NAMALWA (cell line): ENCODE measurements at regions not wholly inside any gene's neighbourhood (a gene's known extent, or its start where the extent isn't known, plus 50 kb on each side); places are given as distances from the start of the nearest gene placed in this dataset.

Experiments used
- DNase-seq: peaks from one replicate; pipeline ENCODE4 v3.0.0-alpha.2; 2015; ENCODE audit warnings: low spot score

DNA sequence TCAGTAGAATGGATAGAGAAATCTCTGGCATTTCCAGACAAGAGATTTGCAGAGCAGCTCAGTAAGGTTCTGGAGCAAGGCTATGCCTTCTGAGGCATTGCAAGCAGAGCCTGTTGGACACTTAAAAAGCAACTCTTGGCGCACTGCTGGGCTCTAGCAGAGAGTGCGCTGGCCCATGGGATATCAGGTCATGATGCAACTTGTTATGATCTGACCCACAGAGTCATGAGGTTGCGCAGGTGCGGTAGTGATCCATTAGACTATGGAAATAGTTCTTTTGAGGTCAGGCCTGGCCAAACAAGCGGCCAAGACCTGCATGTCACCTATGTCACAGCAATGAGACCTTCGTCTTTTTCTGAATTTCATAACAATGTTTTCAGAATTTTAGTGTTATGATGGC is 168.6 kb downstream of the TMTC3 start:
- DNase-seq: no peak

DNA sequence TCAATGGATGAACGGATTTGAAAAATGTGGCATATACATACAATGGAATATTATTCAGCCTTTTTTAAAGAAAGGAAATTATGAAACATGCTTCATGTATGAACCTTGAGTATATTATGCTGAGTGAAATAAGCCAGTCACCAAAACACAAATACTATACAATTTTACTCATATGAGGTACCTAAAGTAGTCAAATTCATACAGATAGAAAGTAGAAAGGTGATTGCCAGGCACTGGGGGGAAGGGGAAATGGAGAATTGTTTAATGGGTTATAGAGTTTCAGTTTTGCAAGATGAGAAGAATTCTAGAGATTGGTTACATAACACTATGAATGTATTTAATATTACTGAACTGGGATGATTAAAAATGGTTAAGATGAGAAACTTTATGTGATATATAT is 171.4 kb downstream of the TMTC3 start:
- DNase-seq: no peak

DNA sequence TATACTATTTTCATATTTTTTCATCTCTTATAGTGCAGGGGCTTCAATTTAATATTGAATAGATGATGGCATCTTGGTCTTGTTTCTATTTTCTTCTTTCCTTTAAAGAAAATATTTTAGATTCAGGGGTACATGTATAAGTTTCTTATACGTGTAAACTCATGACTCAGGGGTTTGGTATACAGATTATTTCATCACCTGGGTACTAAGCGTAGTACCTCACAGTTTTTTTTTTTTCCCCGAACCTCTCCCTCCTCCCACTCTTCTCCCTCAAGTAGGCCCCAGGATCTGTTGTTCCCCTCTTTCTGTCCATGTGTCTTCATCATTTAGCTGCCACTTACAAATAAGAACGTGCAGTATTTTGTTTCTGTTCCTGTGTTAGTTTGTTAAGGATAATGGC is 172.6 kb downstream of the TMTC3 start:
- no peak for DNase-seq

DNA sequence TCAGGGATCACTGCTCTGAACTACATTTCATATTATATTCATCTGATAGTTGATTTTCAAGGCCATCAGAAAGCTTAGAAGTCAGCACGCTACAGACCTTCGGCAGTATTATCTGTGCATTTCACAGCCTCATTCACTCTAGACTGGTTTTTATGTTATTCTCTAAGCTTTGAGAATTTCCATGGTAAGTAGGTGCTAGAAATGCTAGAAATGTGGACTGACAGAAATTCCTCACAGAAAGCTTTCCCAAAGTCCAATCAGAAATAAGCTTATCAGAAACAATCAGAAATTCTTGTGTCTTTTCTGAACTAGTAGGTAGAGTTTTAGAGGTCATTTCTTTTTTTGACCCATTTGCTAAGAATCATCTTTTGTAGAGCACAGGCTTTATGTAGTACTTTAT is 176.6 kb downstream of the TMTC3 start:
- DNase-seq: no peak

DNA sequence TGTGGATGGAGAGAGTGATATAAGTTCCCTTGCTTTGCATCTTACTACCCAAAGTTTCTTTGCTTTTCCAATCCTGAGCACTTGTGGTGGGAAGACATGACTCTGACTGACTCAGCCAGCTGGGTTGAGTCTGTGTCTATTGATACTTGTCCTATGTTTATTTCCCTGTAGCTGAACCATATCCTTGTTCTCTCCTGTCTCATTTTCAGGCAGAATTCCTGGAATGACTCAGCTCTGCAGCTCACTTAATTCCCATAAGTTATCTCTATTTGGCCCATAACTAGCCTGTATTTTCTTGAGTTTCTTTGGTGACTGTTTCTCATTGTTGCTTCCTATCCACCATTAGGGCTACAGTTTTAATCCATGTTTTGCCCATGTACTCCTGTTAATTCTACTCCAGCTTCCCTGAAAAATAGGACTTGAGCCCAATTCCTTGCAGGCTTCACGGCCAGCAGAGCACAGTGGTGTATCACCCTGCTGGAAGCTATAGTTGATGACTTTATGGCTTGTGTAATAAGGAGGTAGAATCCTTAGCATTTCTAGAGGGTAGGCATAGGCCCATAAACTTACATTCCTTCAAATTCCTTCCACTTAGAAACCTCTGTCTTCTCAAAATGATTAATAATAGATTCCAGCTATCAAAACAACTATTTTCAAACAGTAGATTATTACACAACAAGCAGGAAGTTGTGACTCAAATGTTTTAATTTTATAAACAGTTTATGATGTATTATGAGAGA is 183.1 kb downstream of the TMTC3 start:
- no peak for DNase-seq

DNA sequence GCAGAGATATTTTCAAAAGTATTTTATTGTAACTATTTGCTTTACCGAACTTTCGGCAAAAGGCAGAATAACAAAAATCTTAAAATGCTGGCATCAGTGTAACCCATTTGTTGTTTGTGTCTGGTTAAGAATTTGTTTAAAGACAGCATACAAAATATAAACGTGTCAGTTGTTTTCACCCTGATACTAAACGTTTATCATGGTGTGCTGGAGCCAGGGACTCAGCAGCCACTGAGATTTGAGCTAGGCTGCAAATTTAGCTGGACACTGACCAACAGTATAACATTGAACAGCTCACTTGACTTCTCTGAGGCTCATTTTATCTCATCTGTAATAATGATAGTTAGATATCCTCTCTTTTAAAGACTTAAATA is 183.7 kb downstream of the TMTC3 start:
- DNase-seq: no peak

DNA sequence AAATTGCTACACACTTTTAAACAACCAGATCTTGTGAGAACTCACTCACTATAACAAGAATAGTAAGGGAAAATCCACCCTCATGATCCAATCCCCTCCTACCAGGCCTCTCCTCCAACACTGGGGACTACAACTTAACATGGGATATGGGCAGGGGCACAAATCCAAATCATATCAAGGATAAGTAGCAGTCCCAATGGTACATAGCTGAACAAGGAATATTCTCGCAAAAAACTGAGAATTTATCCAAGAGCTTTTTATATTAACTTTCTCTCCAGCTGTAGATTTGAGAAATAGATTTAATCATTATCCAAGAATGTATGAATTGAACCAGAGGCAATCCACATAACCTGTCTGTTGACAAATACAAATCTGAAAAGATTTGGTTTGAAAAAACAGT is 185.2 kb downstream of the TMTC3 start:
- DNase-seq: no peak

DNA sequence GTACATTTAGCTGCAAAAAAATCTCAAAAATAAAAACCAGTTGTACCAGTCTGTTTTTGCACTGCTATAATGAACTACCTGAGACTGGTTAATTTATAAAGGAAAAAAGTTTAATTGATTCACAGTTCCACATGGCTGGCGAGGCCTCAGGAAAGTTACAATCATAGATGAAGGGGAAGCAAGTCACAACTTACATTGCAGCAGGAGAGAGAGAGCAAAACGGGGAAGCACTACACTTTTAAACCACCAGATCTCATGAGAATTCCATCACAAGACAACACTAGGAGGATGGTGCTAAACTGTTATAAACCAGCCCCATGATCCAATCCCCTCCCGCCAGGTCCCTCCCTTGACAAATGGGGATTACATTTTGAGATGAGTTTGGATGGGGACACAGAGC is 186.0 kb downstream of the TMTC3 start:
- DNase-seq: no peak

DNA sequence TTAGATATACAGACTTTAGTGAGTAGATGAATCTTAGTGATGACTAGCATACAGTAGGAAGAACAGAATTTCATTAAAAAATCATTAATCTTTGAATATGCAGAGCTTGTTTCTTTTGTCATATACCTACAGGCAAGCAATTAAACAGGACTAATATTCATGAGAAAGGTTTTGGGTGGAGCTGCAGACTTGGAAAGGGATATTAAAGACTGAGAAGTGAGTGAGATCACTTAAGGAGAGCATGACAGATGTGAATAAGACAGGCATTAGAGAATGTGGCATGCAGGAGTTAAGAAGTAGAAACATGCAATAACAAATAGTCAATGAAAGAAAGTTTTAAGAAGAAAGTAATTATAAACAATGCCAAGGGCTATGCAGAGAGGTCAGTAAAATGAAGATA is 187.7 kb downstream of the TMTC3 start:
- DNase-seq: no peak

DNA sequence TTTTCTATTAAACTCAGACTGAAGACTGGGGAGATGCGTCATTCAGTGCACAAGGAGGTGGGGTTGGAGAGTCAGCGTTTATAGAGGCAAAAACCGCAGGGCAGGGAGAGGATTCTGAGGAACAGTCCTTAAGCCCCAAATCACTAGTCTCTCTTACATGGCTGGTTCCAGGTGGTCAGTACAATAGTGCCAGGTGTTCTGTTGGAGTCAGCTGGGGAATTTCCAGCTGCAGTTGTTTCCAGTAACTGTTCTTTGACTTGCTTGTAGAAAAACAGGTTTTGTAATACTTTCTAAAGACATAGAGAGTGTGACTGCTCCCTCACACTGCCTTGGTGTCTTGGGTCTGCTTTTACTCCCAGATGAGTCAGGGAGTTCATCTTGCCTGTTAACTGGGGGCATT is 192.2 kb downstream of the TMTC3 start:
- DNase-seq: no peak

DNA sequence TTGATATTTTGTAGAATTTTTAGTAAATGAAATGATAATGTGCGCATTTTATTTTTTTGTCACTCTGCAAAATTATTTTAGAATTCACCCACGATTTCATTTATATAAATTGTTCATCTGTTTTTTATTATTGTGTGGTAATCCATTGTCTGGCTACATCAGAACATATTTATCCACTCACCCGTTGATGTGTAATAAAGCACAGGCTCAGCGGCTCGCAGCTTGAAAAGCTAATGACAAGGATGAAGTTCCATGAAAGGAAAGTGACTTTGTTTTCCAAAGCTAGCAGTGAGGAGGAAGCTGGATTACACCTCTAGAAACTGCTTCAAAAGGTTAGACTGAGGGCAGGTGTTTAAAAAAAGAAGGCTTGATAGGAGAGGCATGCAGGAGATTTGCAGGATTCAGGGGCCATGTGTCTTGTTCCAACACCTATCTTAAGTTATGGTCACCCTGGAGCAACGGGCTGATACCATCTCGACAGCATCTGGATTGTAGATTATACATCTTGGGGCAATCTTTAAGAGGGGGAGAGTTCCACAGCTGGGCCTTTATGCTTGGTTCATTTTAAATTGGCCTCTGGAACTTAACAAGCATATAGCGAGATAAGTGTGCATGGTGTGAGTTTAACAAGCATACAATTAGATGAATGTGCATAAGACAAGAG is 194.1 kb downstream of the TMTC3 start:
- no peak for DNase-seq

DNA sequence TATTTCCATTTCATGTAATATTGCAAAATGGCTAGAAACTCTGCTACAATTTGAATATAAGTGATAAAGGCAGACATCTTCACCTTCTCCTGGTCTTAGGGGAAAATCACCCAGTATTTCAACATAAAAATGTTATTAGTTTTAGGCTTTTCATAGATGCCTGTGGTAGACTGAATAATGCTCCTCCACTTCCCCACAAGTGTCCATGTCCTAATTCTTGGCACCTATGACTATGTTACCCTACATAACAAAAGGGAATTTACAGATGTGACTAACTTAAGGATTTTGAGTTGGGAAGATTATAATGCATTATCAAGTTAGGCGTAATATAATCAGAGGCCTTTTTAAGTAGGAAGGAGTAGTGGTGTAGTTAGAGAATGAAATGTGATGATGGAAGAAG is 196.4 kb downstream of the TMTC3 start:
- no peak for DNase-seq

DNA sequence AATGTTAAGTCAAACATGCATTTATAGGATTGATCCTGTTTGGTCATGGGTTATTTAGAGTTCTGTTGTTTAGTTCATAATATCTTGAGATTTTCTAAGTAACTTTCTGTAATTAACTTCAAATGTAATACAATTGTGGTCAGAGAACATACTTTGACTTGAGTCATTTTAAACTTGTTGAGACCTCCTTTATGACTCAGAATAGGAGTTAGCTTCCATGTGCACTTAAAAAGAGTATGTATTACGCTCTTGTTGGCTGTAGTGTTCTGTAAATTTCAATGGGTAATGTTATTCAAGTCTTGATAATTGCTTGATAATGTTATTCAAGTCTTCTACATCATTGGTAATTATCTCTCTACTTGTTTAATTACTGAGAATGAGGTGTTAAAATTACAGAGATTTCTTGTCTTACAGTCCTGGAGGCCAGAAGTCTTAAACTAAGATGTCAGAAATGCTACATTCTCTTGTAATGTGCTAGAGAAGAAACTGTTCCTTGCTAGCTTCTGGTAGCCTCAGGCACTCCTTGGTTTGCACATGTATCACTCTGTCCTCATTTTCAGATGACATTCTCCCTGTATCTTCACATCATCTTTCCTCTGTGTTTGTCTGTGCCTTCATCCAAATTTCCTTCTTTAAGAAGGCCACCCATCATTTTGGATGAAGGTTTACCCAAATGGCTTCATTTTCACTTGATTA is 197.3 kb downstream of the TMTC3 start:
- no peak for DNase-seq

DNA sequence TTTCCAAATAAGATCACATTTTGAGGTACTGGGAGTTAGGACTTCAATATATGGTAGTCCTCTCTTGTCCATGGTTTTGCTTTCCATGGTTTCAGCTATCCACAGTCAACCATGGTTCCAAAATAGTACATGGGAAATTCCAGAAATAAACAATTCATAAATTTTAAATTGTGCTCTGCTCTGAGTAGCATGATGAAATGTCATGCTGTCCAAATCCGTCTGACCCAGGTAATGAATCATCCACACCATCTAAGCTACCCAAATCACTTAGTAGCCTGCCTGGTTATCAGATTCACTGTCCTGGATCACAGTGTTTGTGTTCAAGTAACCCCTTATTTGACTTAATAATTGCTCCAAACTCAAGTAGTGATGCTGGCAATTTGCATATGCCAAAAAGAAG is 197.9 kb downstream of the TMTC3 start:
- no peak for DNase-seq

DNA sequence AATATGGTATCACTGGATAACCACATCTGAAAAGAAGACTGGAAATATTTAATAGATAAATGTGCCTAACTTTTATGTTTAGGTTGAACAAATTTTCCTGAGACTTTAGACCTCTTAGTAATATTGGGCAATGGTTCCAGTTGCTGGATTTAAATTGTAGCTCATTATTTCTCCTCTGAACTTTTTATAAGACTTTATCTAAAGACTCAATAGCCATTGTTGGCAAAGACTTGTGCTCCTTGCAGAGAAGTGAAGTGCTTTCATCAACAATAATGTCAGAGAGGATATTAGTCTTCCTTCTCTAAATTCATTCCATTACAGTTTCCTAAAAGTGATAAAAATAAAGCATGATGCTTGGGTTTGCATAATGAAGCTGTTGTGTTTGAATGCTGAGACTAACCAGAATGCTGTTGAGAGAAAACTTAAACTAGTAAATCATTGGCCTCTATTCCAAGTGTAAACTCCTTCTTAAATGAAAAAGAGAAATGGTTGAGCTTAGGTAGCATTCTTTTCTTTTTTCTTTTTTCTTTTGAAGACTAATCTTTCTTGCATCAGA is 200.2 kb downstream of the TMTC3 start:
- DNase-seq: no peak

DNA sequence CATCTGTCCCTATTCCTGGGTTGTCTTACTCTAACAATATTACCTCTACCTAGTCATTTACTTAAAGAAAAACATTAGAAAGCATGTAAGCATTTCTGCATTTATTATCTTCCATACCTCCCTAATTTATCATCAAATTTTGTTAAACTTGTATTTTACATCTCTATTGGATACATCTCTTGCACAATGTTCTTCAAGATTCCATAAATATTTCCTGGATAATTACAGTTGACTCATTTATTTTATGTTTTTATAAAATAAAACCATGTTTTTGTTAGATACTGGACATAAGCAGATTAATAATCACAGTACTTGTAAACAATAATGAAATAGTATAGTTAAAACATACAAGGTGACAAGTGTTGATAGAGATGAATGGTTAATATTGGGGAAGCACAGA is 209.0 kb downstream of the TMTC3 start:
- no peak for DNase-seq

DNA sequence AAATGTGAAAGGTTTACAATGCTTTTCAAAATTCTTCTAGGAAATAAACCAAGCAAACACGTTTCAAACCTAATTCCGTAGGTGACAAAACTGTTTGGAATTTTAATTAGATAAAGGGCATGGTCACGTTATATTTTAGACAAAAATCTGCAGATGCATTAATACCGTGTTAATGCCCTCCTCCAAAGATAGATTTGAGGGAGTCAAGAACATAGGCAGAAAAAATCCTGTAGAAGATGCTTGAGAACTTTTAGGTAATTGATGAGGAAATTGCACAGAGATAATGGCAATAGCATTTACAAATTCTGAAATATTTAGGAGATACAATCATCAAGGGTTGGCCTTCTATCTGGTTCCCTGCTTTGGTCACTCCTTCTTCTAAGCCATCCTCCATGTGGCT is 212.6 kb downstream of the TMTC3 start:
- no peak for DNase-seq

DNA sequence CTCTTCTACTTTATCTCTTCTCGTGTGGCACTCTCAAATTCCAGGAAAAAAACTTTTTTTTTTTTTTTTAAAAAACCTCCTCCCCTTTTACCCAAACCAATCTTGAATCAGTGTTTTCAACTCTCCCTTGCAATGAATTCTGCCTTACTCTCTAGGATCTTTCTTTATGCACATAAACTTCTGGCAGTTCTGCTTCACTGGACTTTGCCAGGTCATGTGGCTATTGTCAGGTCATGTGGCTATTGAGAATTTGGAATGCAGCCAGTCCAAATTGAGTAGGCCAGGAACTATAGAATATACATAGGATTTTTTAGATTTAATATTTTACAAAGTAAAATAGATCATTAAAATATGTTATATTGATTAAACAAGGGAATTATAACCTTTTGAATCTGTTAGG is 218.2 kb downstream of the TMTC3 start:
- no peak for DNase-seq

DNA sequence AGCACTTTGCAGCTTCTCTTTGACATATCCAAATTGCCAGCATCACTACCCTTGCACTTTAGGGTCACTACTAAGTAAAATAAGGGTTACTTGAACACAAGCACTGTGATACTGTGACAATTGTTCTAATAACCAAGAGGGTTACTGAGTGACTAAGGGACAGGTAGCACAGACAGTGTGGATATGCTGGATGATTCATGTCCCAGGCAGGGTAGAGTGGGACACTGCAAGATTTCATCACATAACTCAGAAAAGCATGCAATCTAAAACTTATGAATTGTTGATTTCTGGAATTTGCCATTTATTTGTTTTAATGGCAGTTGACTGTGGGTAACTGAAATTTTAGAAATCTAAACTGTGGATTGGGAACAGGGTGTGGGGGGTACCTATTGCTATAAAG is 218.8 kb downstream of the KITLG start:
- no peak for DNase-seq

DNA sequence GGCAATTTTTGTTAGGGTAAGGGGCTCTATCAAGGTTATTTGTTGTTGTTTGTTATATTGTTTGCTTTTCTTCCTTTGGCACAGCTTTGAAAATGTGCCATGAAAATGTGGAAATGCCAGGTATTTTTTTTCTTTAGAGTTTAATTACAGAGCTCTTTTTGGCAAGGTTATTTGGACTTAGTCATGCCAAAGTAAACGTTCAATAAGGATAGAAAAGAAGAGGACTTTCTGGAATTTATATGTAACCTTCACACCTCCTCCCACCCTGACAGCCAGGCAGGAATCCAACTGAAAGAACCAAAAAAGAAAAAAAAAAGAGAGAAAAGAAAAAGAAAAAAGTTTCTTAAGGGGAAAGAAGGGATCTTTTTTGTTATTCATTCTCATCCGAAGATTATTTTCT is 217.8 kb downstream of the KITLG start:
- no peak for DNase-seq

DNA sequence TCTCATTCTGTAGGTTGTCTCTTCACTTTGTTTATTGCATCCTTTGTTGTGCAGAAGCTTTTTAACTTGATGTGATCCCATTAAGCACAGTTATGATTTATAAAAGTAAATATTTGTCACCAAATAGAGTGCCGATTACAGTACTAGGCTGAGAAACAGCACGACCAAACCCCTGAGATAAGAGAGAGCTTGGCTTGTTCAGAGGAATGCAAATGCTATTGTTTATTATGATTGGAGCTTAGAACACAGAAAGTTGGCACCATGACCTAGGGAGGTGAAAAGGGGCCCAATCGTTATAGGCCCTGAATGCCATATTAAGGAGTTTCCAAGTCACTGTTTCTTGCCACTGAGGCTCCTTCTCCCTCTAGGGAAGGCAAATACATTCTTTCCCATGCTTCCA is 214.9 kb downstream of the KITLG start:
- DNase-seq: no peak

DNA sequence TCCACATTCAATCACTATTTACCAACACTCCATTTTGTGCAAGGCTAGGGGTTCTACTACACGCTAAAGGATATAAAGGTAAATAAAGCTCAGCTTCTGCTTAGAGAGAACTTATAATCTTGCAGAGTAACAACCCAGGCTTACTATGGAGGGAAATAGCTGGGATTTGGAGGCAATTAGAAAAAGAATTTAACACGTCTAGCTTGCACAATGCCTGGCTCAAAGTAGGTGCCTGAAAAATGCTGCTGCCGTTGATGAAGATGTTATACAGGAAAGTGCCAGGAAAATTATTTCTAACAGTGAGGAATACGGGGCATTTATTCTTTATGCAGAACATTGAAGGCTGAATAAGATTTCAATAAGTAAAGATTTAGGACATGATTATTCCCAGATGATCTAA is 214.2 kb downstream of the KITLG start:
- DNase-seq: no peak

DNA sequence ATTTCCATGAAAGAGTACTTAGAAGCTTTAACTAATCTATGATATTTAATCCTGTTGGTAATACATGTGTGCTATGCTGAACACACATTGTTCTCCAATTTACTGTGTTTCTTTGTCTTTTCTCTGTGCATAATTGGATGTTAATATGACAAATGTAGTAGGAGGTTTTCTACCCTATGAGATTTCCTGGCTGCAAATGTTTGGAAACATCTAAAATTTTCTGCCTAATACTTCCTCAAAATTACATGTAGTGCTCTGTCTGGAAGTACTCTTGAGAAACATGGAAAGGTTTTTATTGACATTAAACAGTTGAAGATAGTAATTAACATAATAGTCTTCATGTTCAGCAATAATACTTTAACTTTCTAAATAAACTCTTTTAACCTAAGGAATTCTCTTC is 213.0 kb downstream of the KITLG start:
- no peak for DNase-seq
